ENCODE measurements at regions not wholly inside any gene's neighbourhood (a gene's known extent, or its start where the extent isn't known, plus 50 kb on each side); places are given as distances from the start of the nearest gene placed in this dataset.

- Histone ChIP-seq H3K27me3 (ENCODE audit: control insufficient read depth, insufficient read depth, low read length) (no peaks in the 10 kb centered on the region), H3K4me1 (ENCODE audit: control insufficient read depth, insufficient read depth, low read length) (no peaks in the 10 kb centered on the region), H3K36me3 (ENCODE audit: control insufficient read depth, insufficient read depth, low read length) (no peaks in the 10 kb centered on the region), H3K9ac (ENCODE audit: low read depth, low read length) (no peak overlapping the region), H3K4me3 (ENCODE audit: low read depth, low read length) (no peak overlapping the region), H3K9me3 (ENCODE audit: control insufficient read depth, insufficient read depth, low read length) (no peaks in the 10 kb centered on the region)
Observed at GRCh38 chr5:143573568-143574170, 170.2 kb upstream of the NR3C1 start.

GRCh38 chr5:143572671-143573070, 169.2 kb upstream of the NR3C1 start:
- H3K27me3 ChIP-seq (ENCODE audit: control insufficient read depth, insufficient read depth, low read length) = no peaks in the 10 kb centered on the region
- no peak overlapping the region for H3K4me3 ChIP-seq (ENCODE audit: low read depth, low read length)
- no peak overlapping the region for H3K9ac ChIP-seq (ENCODE audit: low read depth, low read length)
- H3K4me1 ChIP-seq (ENCODE audit: control insufficient read depth, insufficient read depth, low read length) = no peaks in the 10 kb centered on the region
- H3K36me3 ChIP-seq (ENCODE audit: control insufficient read depth, insufficient read depth, low read length) = no peaks in the 10 kb centered on the region
- no peaks in the 10 kb centered on the region for H3K9me3 ChIP-seq (ENCODE audit: control insufficient read depth, insufficient read depth, low read length)

- no peaks in the 10 kb centered on the region for H3K27me3 ChIP-seq (ENCODE audit: control insufficient read depth, insufficient read depth, low read length)
- no peaks in the 10 kb centered on the region for H3K9me3 ChIP-seq (ENCODE audit: control insufficient read depth, insufficient read depth, low read length)
- no peaks in the 10 kb centered on the region for H3K36me3 ChIP-seq (ENCODE audit: control insufficient read depth, insufficient read depth, low read length)
- no peak overlapping the region for H3K9ac ChIP-seq (ENCODE audit: low read depth, low read length)
- no peaks in the 10 kb centered on the region for H3K4me1 ChIP-seq (ENCODE audit: control insufficient read depth, insufficient read depth, low read length)
- no peak overlapping the region for H3K4me3 ChIP-seq (ENCODE audit: low read depth, low read length)
Observed at GRCh38 chr5:143571642-143572624, 168.4 kb upstream of the NR3C1 start.

- Histone ChIP-seq H3K4me3 (ENCODE audit: low read depth, low read length) (no peak overlapping the region), H3K4me1 (ENCODE audit: control insufficient read depth, insufficient read depth, low read length) (no peaks in the 10 kb centered on the region), H3K9ac (ENCODE audit: low read depth, low read length) (no peak overlapping the region), H3K9me3 (ENCODE audit: control insufficient read depth, insufficient read depth, low read length) (no peaks in the 10 kb centered on the region), H3K36me3 (ENCODE audit: control insufficient read depth, insufficient read depth, low read length) (no peaks in the 10 kb centered on the region), H3K27me3 (ENCODE audit: control insufficient read depth, insufficient read depth, low read length) (no peaks in the 10 kb centered on the region)
Observed at GRCh38 chr5:143570989-143571388, 167.5 kb upstream of the NR3C1 start.

GRCh38 chr5:143569722-143570567, 166.5 kb upstream of the NR3C1 start:
- Histone ChIP-seq H3K27me3 (ENCODE audit: control insufficient read depth, insufficient read depth, low read length) (no peaks in the 10 kb centered on the region), H3K36me3 (ENCODE audit: control insufficient read depth, insufficient read depth, low read length) (no peaks in the 10 kb centered on the region), H3K4me1 (ENCODE audit: control insufficient read depth, insufficient read depth, low read length) (no peaks in the 10 kb centered on the region), H3K9ac (ENCODE audit: low read depth, low read length) (no peak overlapping the region), H3K9me3 (ENCODE audit: control insufficient read depth, insufficient read depth, low read length) (no peaks in the 10 kb centered on the region), H3K4me3 (ENCODE audit: low read depth, low read length) (no peak overlapping the region)

- H3K27me3 ChIP-seq (ENCODE audit: control insufficient read depth, insufficient read depth, low read length) = no peaks in the 10 kb centered on the region
- no peaks in the 10 kb centered on the region for H3K4me1 ChIP-seq (ENCODE audit: control insufficient read depth, insufficient read depth, low read length)
- no peak overlapping the region for H3K9ac ChIP-seq (ENCODE audit: low read depth, low read length)
- no peak overlapping the region for H3K4me3 ChIP-seq (ENCODE audit: low read depth, low read length)
- H3K9me3 ChIP-seq (ENCODE audit: control insufficient read depth, insufficient read depth, low read length) = no peaks in the 10 kb centered on the region
- H3K36me3 ChIP-seq (ENCODE audit: control insufficient read depth, insufficient read depth, low read length) = no peaks in the 10 kb centered on the region
Observed at GRCh38 chr5:143569213-143569701, 165.8 kb upstream of the NR3C1 start.

- H3K36me3 ChIP-seq (ENCODE audit: control insufficient read depth, insufficient read depth, low read length) = no peaks in the 10 kb centered on the region
- H3K9ac ChIP-seq (ENCODE audit: low read depth, low read length) = no peak overlapping the region
- H3K4me3 ChIP-seq (ENCODE audit: low read depth, low read length) = no peak overlapping the region
- H3K27me3 ChIP-seq (ENCODE audit: control insufficient read depth, insufficient read depth, low read length) = no peaks in the 10 kb centered on the region
- H3K4me1 ChIP-seq (ENCODE audit: control insufficient read depth, insufficient read depth, low read length) = no peaks in the 10 kb centered on the region
- no peaks in the 10 kb centered on the region for H3K9me3 ChIP-seq (ENCODE audit: control insufficient read depth, insufficient read depth, low read length)
Observed at GRCh38 chr5:143567583-143568504, 164.4 kb upstream of the NR3C1 start.

GRCh38 chr5:143566139-143566538, 162.7 kb upstream of the NR3C1 start:
- Histone ChIP-seq H3K9ac (ENCODE audit: low read depth, low read length) (no peak overlapping the region), H3K36me3 (ENCODE audit: control insufficient read depth, insufficient read depth, low read length) (no peaks in the 10 kb centered on the region), H3K9me3 (ENCODE audit: control insufficient read depth, insufficient read depth, low read length) (no peaks in the 10 kb centered on the region), H3K27me3 (ENCODE audit: control insufficient read depth, insufficient read depth, low read length) (no peaks in the 10 kb centered on the region), H3K4me3 (ENCODE audit: low read depth, low read length) (no peak overlapping the region), H3K4me1 (ENCODE audit: control insufficient read depth, insufficient read depth, low read length) (peaks cover 7% of the 10 kb centered on the region)

- Histone ChIP-seq H3K9ac (ENCODE audit: low read depth, low read length) (no peak overlapping the region), H3K4me3 (ENCODE audit: low read depth, low read length) (no peak overlapping the region), H3K36me3 (ENCODE audit: control insufficient read depth, insufficient read depth, low read length) (no peaks in the 10 kb centered on the region), H3K4me1 (ENCODE audit: control insufficient read depth, insufficient read depth, low read length) (peaks cover 7% of the 10 kb centered on the region), H3K27me3 (ENCODE audit: control insufficient read depth, insufficient read depth, low read length) (no peaks in the 10 kb centered on the region), H3K9me3 (ENCODE audit: control insufficient read depth, insufficient read depth, low read length) (no peaks in the 10 kb centered on the region)
Observed at GRCh38 chr5:143564417-143564816, 160.9 kb upstream of the NR3C1 start.

- Histone ChIP-seq H3K4me1 (ENCODE audit: control insufficient read depth, insufficient read depth, low read length) (peaks cover 7% of the 10 kb centered on the region), H3K4me3 (ENCODE audit: low read depth, low read length) (no peak overlapping the region), H3K36me3 (ENCODE audit: control insufficient read depth, insufficient read depth, low read length) (no peaks in the 10 kb centered on the region), H3K9me3 (ENCODE audit: control insufficient read depth, insufficient read depth, low read length) (no peaks in the 10 kb centered on the region), H3K9ac (ENCODE audit: low read depth, low read length) (no peak overlapping the region), H3K27me3 (ENCODE audit: control insufficient read depth, insufficient read depth, low read length) (no peaks in the 10 kb centered on the region)
Observed at GRCh38 chr5:143562935-143563334, 159.4 kb upstream of the NR3C1 start.

- Histone ChIP-seq H3K27me3 (ENCODE audit: control insufficient read depth, insufficient read depth, low read length) (no peaks in the 10 kb centered on the region), H3K9me3 (ENCODE audit: control insufficient read depth, insufficient read depth, low read length) (no peaks in the 10 kb centered on the region), H3K9ac (ENCODE audit: low read depth, low read length) (no peak overlapping the region), H3K4me3 (ENCODE audit: low read depth, low read length) (no peak overlapping the region), H3K36me3 (ENCODE audit: control insufficient read depth, insufficient read depth, low read length) (no peaks in the 10 kb centered on the region), H3K4me1 (ENCODE audit: control insufficient read depth, insufficient read depth, low read length) (peaks cover 7% of the 10 kb centered on the region)
Observed at GRCh38 chr5:143561219-143561618, 157.7 kb upstream of the NR3C1 start.
